Fibroblast of mammary gland (primary cell): ENCODE measurements at regions not wholly inside any gene's neighbourhood (a gene's known extent, or its start where the extent isn't known, plus 50 kb on each side); places are given as distances from the start of the nearest gene placed in this dataset.

Experiments used
- DNase-seq: peaks from one replicate; pipeline ENCODE4 v3.0.0-alpha.2; 2010; ENCODE audit warnings: low read depth
- H3K4me3 ChIP-seq: 2 replicates; pipeline ENCODE4 v1.5.1; 2011; ENCODE audit warnings: low read depth, mild to moderate bottlenecking, low read length, moderate library complexity; ENCODE audit not compliant: control insufficient read depth
- TF ChIP-seq, protein P1 (sequence below): conservative IDR thresholded peaks from 2 replicates; pipeline ENCODE4 v1.5.1; 2011; ENCODE audit warnings: low read depth, low read length, inconsistent platforms; ENCODE audit not compliant: control insufficient read depth, insufficient read depth

DNA sequence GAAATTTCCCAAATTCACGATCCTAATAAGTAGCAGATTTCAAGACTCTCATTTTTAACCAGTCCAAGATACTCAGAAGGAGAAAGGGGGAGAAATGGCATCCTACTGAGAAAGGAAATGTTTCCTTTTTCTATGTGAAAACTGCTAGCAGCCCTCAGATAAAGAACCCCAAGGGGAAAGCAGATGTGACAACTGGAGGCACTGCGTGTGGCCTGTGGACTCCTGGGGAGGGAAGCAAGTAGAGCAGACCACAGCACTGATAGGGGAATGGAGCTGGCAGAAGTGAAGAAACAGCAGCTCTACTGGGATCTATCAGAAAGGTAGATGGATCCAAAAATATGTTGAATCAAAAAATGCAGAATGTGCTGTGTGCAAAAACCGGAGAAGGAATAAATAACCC lies 239.7 kb upstream of the API5 start:
- no peak for DNase-seq
- TF ChIP-seq, protein P1, sequence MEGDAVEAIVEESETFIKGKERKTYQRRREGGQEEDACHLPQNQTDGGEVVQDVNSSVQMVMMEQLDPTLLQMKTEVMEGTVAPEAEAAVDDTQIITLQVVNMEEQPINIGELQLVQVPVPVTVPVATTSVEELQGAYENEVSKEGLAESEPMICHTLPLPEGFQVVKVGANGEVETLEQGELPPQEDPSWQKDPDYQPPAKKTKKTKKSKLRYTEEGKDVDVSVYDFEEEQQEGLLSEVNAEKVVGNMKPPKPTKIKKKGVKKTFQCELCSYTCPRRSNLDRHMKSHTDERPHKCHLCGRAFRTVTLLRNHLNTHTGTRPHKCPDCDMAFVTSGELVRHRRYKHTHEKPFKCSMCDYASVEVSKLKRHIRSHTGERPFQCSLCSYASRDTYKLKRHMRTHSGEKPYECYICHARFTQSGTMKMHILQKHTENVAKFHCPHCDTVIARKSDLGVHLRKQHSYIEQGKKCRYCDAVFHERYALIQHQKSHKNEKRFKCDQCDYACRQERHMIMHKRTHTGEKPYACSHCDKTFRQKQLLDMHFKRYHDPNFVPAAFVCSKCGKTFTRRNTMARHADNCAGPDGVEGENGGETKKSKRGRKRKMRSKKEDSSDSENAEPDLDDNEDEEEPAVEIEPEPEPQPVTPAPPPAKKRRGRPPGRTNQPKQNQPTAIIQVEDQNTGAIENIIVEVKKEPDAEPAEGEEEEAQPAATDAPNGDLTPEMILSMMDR = no peak
- H3K4me3 ChIP-seq = no peak overlapping the region

DNA sequence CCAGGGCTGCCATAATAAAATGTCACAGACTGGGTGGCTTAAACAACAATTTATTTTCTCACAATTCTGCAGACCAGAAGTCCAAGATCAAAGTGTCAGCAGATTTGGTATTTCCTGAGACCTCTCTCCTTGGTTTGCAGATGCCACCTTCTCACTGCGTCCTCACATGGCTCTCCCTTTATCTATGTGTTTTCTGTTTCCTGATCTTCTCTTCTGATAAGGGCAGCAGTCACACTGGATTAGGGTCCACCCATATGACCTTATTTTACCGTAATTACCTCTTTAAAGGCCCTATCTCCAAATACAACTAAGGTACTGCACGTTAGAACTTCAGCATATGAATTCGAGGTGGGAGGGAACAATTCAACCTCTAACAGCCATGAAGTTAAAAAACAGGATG lies 238.9 kb upstream of the API5 start:
- TF ChIP-seq, protein P1 = no peak
- DNase-seq = no peak
- H3K4me3 ChIP-seq = no peak overlapping the region

DNA sequence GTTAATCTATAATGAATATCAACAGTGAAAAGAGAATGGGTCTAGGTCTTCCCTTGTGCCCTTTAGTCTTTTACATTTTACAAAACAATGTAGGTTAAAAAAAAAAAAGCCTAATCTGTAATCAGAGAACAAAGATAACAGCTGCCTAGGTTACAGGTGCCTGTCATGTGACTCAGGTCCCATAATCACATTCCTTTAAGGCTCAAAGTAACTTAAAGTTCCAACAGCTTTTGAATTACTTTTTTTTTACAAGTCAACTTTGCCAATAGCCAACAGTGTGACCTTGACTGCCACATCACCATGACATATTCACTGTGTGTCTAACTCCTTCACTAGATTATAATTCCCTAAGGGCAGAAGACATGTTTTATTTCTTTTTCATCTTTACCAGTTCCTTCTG lies 237.0 kb upstream of the API5 start:
- TF ChIP-seq, protein P1 = no peak
- DNase-seq = no peak
- no peak overlapping the region for H3K4me3 ChIP-seq

DNA sequence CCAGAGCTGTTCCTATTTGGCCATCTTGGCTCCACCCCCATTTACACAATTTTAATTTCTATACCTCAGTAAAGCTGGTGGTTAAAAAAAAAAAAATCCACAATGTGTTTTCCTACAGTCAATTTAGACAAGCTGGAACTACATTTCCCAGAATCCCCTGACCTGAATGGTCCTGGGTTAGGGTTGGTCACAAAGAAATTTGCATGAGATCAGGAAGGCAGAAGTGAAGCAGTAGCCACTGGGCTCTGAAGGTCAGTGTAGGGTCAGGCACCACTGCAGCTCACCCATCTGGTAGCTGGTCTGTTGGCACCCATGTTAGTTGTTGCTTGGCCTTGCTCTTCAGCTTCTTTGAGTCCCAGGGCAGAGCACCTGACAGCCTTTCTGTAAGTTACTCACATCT lies 210.7 kb upstream of the API5 start:
- TF ChIP-seq, protein P1 = no peak
- no peak for DNase-seq
- no peak overlapping the region for H3K4me3 ChIP-seq

DNA sequence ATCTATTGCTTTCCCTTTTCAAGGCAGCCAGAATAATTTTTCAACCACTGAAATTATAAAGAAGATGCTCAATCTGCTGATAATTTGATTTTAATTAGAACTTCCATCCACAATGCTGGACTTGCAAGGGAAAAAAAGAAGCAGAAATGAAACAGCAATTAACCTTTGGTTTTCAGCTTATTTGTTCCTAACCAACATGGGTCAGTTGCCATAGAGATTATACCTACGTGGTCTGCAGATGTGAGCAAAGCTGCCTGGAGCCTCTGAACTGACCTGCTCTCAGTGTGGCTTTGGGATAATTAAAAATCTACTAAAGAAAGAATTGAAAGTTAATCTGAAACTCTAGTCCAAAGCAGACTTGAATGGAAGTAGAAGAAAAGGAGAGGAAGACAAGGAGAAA lies 195.7 kb upstream of the API5 start:
- no peak overlapping the region for H3K4me3 ChIP-seq
- DNase-seq = no peak
- TF ChIP-seq, protein P1 = no peak

DNA sequence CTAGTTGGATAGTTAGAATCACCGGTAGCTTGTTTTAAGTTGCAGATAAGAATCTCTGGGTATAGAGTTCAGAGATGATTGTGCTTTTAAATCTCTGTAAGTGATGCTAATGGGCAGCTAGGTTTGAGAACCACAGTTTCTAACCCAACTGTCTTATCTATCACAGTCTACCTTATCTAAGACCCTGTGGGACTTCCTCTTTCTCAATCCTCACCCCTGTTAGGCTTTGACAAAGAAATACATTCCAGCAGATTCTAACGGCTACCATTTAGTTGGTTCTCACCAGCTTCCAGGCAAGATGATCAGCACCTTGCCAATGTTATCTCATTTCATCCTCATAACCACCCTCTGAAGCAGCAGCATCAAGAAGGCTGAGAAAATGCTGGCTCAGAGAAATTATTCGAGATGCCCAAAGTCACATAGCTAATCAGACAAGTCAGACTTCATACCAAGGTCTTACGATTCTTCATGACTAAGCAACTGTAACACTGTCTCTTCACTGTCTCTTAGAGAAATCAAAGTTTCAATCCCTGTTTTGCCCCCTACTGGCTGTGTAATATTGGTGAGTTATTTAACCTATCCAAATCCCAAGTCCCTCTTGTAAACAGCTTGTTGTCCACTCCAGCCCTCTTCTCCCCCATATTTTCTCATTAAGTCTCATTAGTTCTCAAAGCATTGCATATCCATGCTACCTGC lies 192.4 kb upstream of the API5 start:
- H3K4me3 ChIP-seq = no peak overlapping the region
- TF ChIP-seq, protein P1 = no peak

DNA sequence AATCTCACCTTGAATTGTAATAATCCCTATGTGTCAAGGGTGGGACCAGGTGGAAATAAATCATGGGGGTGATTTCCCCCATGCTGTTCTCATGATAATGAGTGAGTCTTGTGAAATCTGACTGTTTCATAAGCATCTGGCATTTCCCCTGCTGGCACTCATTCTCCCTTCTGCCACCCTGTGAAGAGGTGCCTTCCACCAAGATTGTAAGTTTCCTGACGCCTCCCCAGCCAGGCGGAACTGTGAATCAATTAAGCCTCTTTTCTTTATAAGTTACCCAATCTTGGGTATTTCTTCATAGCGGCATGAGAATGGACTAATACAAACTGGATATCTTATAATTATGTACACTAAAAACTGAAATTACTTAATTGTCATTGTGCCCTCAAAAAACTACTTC lies 189.2 kb upstream of the API5 start:
- H3K4me3 ChIP-seq = no peak overlapping the region
- TF ChIP-seq, protein P1 = no peak
- DNase-seq = no peak

More for the DNA sequence above, 192.4 kb upstream of the API5 start:
- no peak for DNase-seq
